HFF-Myc (cell line): ENCODE measurements at regions not wholly inside any gene's neighbourhood (a gene's known extent, or its start where the extent isn't known, plus 50 kb on each side); places are given as distances from the start of the nearest gene placed in this dataset.
"Not testable (repeated sequence)": the region's sequence is repeated elsewhere in the genome, so short reads cannot be mapped to it uniquely, and the experiment has no call there.

Source experiments
- DNase-seq: peaks from one replicate; pipeline ENCODE4 v3.0.0-alpha.2; 2011; ENCODE audit warnings: low read depth; ENCODE audit errors: extremely low read depth
- H3K4me3 ChIP-seq: replicated peaks from 2 replicates; pipeline ENCODE4 v1.5.1; 2011; ENCODE audit warnings: low read depth, mild to moderate bottlenecking, control low read depth, low read length
- TF ChIP-seq, protein P1 (sequence below): IDR thresholded peaks from 2 replicates; pipeline ENCODE4 v1.5.1; 2012; ENCODE audit warnings: mild to moderate bottlenecking, low read depth, low read length, control low read depth; ENCODE audit errors: missing control alignments

DNA sequence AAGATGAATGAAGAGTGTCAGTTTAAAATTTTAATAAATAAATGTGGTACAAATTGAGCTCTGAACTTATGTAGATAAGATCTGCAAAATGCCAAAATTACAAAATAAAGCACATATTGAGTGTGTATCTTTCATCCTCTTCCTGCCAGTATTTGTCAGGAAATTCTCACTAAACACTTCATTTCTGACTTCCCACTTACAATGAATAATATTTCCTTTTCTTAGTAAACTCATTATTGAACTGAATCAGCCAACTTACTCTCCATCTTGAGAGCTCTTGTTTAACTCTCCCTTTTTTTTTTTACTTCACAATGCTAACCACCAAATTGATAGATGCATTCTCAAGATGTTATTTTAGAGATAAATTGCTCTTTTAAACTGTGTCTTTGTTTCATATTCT, 1230.2 kb downstream of the JRKL start:
- TF ChIP-seq, protein P1, sequence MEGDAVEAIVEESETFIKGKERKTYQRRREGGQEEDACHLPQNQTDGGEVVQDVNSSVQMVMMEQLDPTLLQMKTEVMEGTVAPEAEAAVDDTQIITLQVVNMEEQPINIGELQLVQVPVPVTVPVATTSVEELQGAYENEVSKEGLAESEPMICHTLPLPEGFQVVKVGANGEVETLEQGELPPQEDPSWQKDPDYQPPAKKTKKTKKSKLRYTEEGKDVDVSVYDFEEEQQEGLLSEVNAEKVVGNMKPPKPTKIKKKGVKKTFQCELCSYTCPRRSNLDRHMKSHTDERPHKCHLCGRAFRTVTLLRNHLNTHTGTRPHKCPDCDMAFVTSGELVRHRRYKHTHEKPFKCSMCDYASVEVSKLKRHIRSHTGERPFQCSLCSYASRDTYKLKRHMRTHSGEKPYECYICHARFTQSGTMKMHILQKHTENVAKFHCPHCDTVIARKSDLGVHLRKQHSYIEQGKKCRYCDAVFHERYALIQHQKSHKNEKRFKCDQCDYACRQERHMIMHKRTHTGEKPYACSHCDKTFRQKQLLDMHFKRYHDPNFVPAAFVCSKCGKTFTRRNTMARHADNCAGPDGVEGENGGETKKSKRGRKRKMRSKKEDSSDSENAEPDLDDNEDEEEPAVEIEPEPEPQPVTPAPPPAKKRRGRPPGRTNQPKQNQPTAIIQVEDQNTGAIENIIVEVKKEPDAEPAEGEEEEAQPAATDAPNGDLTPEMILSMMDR, result no peak
- no peak overlapping the region for H3K4me3 ChIP-seq
- no peak for DNase-seq

DNA sequence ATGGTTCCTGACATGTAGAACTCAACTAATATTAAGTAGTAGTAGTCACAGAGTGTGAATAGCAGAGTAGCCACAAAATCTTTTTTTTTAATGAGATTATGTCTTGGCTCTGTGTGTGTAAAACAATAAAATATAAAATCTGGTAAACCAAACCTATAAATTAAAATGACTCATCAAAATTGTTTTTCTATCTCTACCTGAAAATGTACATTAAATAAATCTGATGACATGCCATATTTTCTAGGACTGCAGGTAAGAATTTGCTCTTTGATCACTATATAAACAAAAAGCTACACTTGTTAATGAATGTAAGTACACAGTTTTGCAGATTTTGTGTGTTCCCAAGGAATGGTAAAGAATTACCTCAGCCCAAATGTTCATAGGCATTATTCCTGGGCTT, 1231.5 kb downstream of the JRKL start:
- no peak overlapping the region for H3K4me3 ChIP-seq
- TF ChIP-seq, protein P1, result no peak
- no peak for DNase-seq

DNA sequence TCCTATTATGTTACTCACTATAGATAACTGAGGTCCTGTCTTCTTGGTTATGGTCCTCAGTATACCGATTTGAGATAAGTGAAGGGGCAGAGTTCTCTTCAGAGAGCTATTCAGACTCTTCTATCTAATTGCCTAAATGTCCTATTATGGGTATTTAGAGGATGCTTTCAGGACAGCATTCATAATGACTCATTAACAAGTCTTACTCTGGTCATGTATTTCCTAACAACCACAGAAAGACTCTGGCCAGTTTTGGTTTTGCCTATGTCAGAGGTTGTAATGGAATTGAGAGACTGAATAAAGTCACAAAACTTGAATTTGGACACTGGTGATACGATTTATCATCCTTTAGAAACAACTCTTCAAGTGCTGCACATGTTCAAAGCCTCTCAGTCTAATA, 1233.0 kb downstream of the JRKL start:
- DNase-seq, result no peak
- no peak overlapping the region for H3K4me3 ChIP-seq
- TF ChIP-seq, protein P1, result no peak

DNA sequence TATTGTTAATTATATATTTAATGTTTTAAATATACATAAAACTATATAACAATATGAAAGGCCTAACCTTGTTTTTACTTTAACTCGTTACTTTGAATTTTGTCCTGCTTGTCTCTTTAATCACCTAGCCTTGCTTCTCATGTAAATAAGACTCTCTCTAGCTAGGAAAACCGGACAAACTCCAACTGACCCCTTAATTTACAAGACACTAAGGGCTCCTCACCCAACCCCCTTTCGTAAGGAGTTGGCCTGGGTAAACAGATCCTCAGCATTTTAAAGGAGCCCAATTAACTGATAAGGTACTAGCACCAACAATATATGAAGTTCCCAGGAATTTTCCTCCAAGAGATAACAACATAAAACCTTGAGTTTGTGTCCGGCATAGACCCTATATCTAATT, 1246.9 kb downstream of the JRKL start:
- DNase-seq, H3K4me3 ChIP-seq: not testable (repeated sequence)

DNA sequence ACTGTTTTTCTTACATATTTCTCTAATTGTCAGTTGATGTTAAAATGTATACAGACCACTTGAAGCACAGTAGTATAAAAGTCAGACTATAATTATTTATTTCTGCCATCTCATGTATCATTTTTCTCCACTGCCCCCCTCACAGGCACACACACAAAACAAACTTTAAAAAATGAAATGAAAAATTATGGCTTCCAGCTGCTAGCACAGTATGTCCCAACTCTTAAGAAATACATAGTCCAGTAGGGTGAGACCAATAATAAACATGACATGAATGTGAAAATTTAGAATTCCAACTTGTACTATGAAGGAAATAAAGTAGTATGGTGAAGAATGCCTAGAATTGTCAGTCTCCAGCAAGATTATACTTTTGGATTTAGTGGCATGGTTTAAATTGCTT, 1247.9 kb downstream of the JRKL start:
- DNase-seq, result no peak
- TF ChIP-seq, protein P1, result no peak
- H3K4me3 ChIP-seq, result no peak overlapping the region

DNA sequence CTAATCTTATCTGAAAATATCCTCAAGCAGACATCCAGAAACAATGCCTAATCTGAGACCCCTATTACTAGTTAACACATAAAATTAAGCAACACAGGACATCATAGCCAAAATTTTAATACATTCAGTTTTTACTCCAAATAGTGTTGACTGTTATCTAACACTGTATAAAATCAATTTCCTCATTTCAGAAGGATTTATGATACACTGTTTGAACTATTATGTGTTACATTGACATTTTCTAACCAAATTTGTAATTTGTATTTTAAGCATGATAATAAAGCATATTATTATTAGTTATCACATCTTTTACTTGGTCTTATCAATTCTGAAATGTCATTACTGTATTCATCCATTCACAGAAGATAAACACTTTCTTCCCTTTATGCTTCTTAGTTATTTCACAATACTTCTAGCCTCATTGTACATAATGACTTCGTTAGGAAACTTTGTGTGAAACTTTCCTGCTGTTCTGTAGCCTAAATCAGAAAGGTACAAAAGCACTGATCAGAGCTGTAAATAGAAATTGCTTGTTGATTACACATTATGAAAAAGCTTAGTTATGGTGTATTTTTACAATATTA, 1248.9 kb downstream of the JRKL start:
- H3K4me3 ChIP-seq, result no peak overlapping the region
- TF ChIP-seq, protein P1, result no peak
- no peak for DNase-seq

DNA sequence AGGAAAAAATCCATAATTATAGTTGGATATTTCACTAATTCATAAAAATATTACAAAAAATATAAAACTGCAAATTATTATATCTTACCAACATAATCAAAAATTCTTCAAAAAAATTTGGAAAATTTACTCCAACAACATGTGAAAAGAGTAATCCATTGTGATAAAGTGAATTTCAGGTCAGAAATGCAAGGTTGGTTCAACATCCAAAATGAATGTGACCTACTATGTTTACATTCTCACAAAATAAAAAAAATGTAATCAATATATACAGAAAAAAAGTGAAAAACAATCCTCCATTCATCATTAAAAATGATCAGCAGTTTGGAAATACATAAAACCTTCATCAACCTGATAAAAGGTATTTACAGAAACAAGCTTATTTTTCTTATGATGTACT, 1252.2 kb downstream of the JRKL start:
- TF ChIP-seq, protein P1, result no peak

DNA sequence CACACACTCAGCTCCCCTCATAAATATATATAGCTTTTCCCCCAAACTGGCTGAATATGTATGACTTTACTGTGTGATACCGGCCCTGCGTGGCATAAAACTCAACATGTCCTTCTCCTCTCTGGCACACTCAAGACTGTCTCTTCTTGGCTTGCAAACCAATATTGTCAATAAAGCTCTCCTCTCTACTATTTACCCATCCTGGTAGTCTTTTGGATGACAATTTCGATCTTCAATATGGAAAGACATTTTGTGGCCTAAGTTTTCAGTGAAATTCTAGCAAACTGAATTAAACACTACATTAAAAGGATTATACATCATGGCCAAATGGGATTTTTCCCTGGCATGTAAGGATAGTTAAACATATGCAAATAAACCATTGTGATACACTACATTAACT, 1255.9 kb downstream of the JRKL start:
- TF ChIP-seq, protein P1, result no peak
- no peak for DNase-seq
- no peak overlapping the region for H3K4me3 ChIP-seq

More for the DNA sequence above, 1252.2 kb downstream of the JRKL start:
- H3K4me3 ChIP-seq, result no peak overlapping the region
- no peak for DNase-seq
